ENCODE measurements at regions not wholly inside any gene's neighbourhood (a gene's known extent, or its start where the extent isn't known, plus 50 kb on each side); places are given as distances from the start of the nearest gene placed in this dataset.

DNA sequence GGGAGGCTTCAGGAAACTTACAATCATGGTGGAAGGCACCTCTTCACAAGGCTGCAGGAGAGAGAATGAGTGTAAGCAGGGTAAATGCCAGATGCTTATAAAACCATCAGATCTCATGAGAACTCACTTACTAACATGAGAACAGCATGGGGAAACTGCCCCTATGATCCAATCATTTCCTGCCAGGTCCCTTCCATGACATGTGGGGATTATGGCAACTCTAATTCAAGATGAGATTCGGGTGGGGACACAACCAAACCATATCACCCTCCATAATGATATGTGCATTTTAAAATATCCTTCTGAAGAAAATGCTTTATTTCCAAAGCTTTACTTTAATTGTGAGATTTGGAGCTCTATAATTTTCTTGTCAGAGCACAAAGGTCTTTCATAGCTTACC, 154.1 kb upstream of the CENPW start:
- no peaks in the 10 kb centered on the region for H3K9me3 ChIP-seq (ENCODE audit: insufficient read depth, low read depth, low read length)
- no peak for FAIRE-seq
- Mint-ChIP-seq H3K4me1 (ENCODE audit: low read depth, unreplicated experiment) (peaks cover 10% of the 10 kb centered on the region), H3K27ac (ENCODE audit: unreplicated experiment) (no peak overlapping the region), H3K9me3 (ENCODE audit: unreplicated experiment) (peaks cover 3% of the 10 kb centered on the region), H3K4me3 (ENCODE audit: unreplicated experiment) (no peak overlapping the region), H3K27me3 (ENCODE audit: low read depth, unreplicated experiment) (no peaks in the 10 kb centered on the region), H3K36me3 (ENCODE audit: low read depth, unreplicated experiment) (no peaks in the 10 kb centered on the region)
- no peak overlapping the region for H3K9ac ChIP-seq (ENCODE audit: low read length)
- TF ChIP-seq EZH2 (IDR thresholded peaks at IDR 0.05; ENCODE audit: insufficient read depth, low read length): no peak
- TF ChIP-seq, protein P1, sequence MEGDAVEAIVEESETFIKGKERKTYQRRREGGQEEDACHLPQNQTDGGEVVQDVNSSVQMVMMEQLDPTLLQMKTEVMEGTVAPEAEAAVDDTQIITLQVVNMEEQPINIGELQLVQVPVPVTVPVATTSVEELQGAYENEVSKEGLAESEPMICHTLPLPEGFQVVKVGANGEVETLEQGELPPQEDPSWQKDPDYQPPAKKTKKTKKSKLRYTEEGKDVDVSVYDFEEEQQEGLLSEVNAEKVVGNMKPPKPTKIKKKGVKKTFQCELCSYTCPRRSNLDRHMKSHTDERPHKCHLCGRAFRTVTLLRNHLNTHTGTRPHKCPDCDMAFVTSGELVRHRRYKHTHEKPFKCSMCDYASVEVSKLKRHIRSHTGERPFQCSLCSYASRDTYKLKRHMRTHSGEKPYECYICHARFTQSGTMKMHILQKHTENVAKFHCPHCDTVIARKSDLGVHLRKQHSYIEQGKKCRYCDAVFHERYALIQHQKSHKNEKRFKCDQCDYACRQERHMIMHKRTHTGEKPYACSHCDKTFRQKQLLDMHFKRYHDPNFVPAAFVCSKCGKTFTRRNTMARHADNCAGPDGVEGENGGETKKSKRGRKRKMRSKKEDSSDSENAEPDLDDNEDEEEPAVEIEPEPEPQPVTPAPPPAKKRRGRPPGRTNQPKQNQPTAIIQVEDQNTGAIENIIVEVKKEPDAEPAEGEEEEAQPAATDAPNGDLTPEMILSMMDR (IDR thresholded peaks at IDR 0.05; ENCODE audit: insufficient read depth, low read depth, low read length): no peak
- H3K4me1 ChIP-seq (ENCODE audit: insufficient read depth, low read length): peaks cover 9% of the 10 kb centered on the region
- DNase-seq (ENCODE audit: low read depth): no peak
- H3K79me2 ChIP-seq (ENCODE audit: insufficient read depth, low read length): no peaks in the 10 kb centered on the region
- H2AFZ ChIP-seq (ENCODE audit: low read depth, low read length): no peak overlapping the region
- no peak overlapping the region for H3K27ac ChIP-seq (ENCODE audit: low read depth, low read length)
- H3K36me3 ChIP-seq (ENCODE audit: insufficient read depth, low read length): no peaks in the 10 kb centered on the region
- H3K4me2 ChIP-seq (ENCODE audit: low read length): no peak overlapping the region
- no peaks in the 10 kb centered on the region for H4K20me1 ChIP-seq (ENCODE audit: insufficient read depth, low read length)
- no peaks in the 10 kb centered on the region for H3K27me3 ChIP-seq (ENCODE audit: insufficient read depth, low read length)
- no peak overlapping the region for H3K4me3 ChIP-seq (ENCODE audit: insufficient read depth, low read depth, low read length)

DNA sequence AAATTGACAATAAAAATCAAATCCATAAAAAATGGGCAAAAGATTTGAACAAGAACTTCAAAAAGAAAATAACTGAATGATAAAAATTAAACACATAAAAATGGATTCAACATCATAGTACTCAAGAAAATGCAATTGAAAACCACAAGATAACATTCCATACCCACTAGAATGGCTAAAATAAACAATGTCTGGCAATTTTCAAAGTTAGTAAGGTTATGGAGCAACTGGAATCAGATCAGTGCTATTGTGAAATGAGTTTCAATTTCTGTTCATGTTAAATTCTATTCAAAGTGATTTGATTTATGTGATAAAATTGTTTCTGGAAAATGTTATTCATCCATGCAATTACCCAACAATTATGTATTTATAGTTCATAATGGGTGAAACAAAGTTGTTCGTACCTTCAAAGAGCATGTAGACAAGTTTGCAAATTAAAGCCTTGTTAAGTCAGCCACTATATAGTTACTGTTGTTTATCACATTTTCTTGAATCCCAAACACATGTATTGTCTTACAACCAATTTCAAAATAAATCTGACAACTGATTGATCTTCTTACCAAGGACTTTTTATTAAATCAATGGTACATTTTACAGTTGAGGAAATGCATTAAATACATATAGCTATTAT, 151.5 kb upstream of the CENPW start:
- Histone ChIP-seq H3K36me3 (ENCODE audit: insufficient read depth, low read length) (no peaks in the 10 kb centered on the region), H3K4me3 (ENCODE audit: insufficient read depth, low read depth, low read length) (no peak overlapping the region), H3K9ac (ENCODE audit: low read length) (no peak overlapping the region), H3K9me3 (ENCODE audit: insufficient read depth, low read depth, low read length) (no peaks in the 10 kb centered on the region), H3K4me2 (ENCODE audit: low read length) (peak overlapping the region; percentile 13), H2AFZ (ENCODE audit: low read depth, low read length) (no peak overlapping the region), H4K20me1 (ENCODE audit: insufficient read depth, low read length) (no peaks in the 10 kb centered on the region), H3K27ac (ENCODE audit: low read depth, low read length) (no peak overlapping the region), H3K27me3 (ENCODE audit: insufficient read depth, low read length) (no peaks in the 10 kb centered on the region), H3K79me2 (ENCODE audit: insufficient read depth, low read length) (no peaks in the 10 kb centered on the region), H3K4me1 (ENCODE audit: insufficient read depth, low read length) (no peaks in the 10 kb centered on the region)
- Mint-ChIP-seq H3K9me3 (ENCODE audit: unreplicated experiment) (peaks cover 6% of the 10 kb centered on the region), H3K36me3 (ENCODE audit: low read depth, unreplicated experiment) (no peaks in the 10 kb centered on the region), H3K27me3 (ENCODE audit: low read depth, unreplicated experiment) (no peaks in the 10 kb centered on the region), H3K4me3 (ENCODE audit: unreplicated experiment) (no peak overlapping the region), H3K4me1 (ENCODE audit: low read depth, unreplicated experiment) (peaks cover 3% of the 10 kb centered on the region), H3K27ac (ENCODE audit: unreplicated experiment) (no peak overlapping the region)
- TF ChIP-seq, protein P1 (IDR thresholded peaks at IDR 0.05; ENCODE audit: insufficient read depth, low read depth, low read length): no peak
- TF ChIP-seq EZH2 (IDR thresholded peaks at IDR 0.05; ENCODE audit: insufficient read depth, low read length): no peak
- DNase-seq (ENCODE audit: low read depth) (peak; percentile 78), FAIRE-seq (no peak)

DNA sequence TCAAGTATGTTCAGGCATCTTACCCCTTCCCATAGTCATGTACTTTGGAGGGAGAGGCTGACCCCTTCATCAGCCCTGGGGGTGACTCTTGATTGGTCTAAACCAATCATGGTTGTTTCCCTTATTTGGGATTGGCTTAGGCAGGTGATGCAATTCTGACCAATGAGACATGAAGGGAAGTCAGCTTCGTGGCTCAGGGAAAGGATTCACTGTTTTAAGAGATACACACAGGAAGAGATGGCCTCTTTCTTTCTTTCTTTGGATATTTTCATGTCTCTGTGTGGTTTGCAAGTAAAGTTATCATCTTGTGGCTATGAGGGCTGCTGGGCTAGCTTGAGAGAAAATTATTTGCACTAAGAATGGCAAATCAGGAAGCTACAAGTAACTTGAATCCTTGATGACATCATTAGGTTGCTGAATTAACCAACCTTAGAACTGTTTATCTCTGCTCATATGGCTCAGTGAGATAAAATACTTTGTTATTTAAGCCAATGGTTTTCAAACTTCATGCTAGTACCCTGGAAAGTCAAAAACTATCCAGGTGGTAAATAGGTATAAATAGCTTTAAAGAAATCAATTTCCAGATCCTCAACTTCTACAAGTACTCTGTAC, 144.2 kb upstream of the CENPW start:
- H3K4me1 ChIP-seq (ENCODE audit: insufficient read depth, low read length): no peaks in the 10 kb centered on the region
- H3K27ac ChIP-seq (ENCODE audit: low read depth, low read length): no peak overlapping the region
- no peaks in the 10 kb centered on the region for H3K9me3 ChIP-seq (ENCODE audit: insufficient read depth, low read depth, low read length)
- no peak overlapping the region for H2AFZ ChIP-seq (ENCODE audit: low read depth, low read length)
- no peak overlapping the region for H3K4me3 ChIP-seq (ENCODE audit: insufficient read depth, low read depth, low read length)
- no peaks in the 10 kb centered on the region for H3K79me2 ChIP-seq (ENCODE audit: insufficient read depth, low read length)
- no peaks in the 10 kb centered on the region for H3K36me3 ChIP-seq (ENCODE audit: insufficient read depth, low read length)
- H4K20me1 ChIP-seq (ENCODE audit: insufficient read depth, low read length): no peaks in the 10 kb centered on the region
- H3K9ac ChIP-seq (ENCODE audit: low read length): no peak overlapping the region
- no peak for FAIRE-seq
- no peak overlapping the region for H3K4me2 ChIP-seq (ENCODE audit: low read length)
- no peak for DNase-seq (ENCODE audit: low read depth)
- no peaks in the 10 kb centered on the region for H3K27me3 ChIP-seq (ENCODE audit: insufficient read depth, low read length)
- peaks cover 6% of the 10 kb centered on the region for H3K4me1 Mint-ChIP-seq (ENCODE audit: low read depth, unreplicated experiment)
- no peaks in the 10 kb centered on the region for H3K36me3 Mint-ChIP-seq (ENCODE audit: low read depth, unreplicated experiment)
- H3K4me3 Mint-ChIP-seq (ENCODE audit: unreplicated experiment): no peak overlapping the region
- H3K9me3 Mint-ChIP-seq (ENCODE audit: unreplicated experiment): peaks cover 2% of the 10 kb centered on the region
- no peak overlapping the region for H3K27ac Mint-ChIP-seq (ENCODE audit: unreplicated experiment)
- TF ChIP-seq, protein P1 (IDR thresholded peaks at IDR 0.05; ENCODE audit: insufficient read depth, low read depth, low read length): no peak
- TF ChIP-seq EZH2 (IDR thresholded peaks at IDR 0.05; ENCODE audit: insufficient read depth, low read length): no peak
- H3K27me3 Mint-ChIP-seq (ENCODE audit: low read depth, unreplicated experiment): no peaks in the 10 kb centered on the region
